ENCODE measurements at regions not wholly inside any gene's neighbourhood (a gene's known extent, or its start where the extent isn't known, plus 50 kb on each side); places are given as distances from the start of the nearest gene placed in this dataset.

DNA sequence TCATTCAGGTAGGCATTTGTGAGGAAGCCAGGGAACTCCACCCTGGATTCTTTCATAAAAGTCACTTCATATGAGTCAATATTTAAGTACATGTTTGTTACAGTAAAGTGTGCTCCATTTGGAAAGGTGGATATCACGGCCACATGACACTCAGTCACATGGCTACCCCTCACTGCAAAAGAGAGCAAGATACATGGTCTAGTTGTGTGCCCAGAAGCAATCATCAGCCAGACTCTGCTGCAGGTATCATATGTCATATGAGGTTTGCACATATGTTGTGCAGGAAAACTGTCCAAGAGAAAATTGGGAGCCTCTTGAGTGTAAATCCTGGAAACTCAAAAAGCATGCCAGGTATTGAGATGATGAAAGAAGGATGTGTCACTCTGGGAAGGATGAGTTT lies 55.0 kb upstream of the NMNAT3 start:
- TF ChIP-seq, protein P1, sequence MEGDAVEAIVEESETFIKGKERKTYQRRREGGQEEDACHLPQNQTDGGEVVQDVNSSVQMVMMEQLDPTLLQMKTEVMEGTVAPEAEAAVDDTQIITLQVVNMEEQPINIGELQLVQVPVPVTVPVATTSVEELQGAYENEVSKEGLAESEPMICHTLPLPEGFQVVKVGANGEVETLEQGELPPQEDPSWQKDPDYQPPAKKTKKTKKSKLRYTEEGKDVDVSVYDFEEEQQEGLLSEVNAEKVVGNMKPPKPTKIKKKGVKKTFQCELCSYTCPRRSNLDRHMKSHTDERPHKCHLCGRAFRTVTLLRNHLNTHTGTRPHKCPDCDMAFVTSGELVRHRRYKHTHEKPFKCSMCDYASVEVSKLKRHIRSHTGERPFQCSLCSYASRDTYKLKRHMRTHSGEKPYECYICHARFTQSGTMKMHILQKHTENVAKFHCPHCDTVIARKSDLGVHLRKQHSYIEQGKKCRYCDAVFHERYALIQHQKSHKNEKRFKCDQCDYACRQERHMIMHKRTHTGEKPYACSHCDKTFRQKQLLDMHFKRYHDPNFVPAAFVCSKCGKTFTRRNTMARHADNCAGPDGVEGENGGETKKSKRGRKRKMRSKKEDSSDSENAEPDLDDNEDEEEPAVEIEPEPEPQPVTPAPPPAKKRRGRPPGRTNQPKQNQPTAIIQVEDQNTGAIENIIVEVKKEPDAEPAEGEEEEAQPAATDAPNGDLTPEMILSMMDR (conservative IDR thresholded peaks at IDR 0.05; ENCODE audit: low read length): no peak
- TF ChIP-seq EZH2phosphoT487 (IDR thresholded peaks at IDR 0.05; ENCODE audit: borderline replicate concordance, low read depth, low read length): no peak
